Smooth muscle cell (in vitro differentiated cells): ENCODE measurements at regions not wholly inside any gene's neighbourhood (a gene's known extent, or its start where the extent isn't known, plus 50 kb on each side); places are given as distances from the start of the nearest gene placed in this dataset.
A peak's percentile ranks its signal among the peaks of the same experiment; 100 is the strongest.

Source experiments
- DNase-seq: peaks from one replicate; lab custom pipeline; 2025; ENCODE audit not compliant: unreplicated experiment; lab: John Stamatoyannopoulos, UW
- H2AFZ ChIP-seq: fragments of 200-600 bp; sonication (generic); 2 replicates; pipeline ENCODE4 v1.6.0; 2016; ENCODE audit warnings: antibody characterized with exemption, low read depth, mild to moderate bottlenecking
- H3F3A ChIP-seq: fragments of 200-600 bp; sonication (generic); 2 replicates; pipeline ENCODE4 v1.6.0; 2017; ENCODE audit warnings: antibody characterized with exemption, low read depth
- H3K27ac ChIP-seq: fragments of 200-600 bp; sonication (generic); 2 replicates; pipeline ENCODE4 v1.5.1; 2016; ENCODE audit warnings: low read depth, mild to moderate bottlenecking
- H3K27me3 ChIP-seq: fragments of 200-600 bp; sonication (generic); 2 replicates; pipeline ENCODE4 v1.6.1; 2016; ENCODE audit warnings: low read depth, mild to moderate bottlenecking
- H3K36me3 ChIP-seq: fragments of 200-600 bp; sonication (generic); 2 replicates; pipeline ENCODE4 v1.5.1; 2016; ENCODE audit warnings: low read depth
- H3K4me1 ChIP-seq: fragments of 200-600 bp; sonication (generic); 2 replicates; pipeline ENCODE4 v1.5.1; 2016; ENCODE audit warnings: low read depth
- H3K4me2 ChIP-seq: fragments of 200-600 bp; sonication (generic); 2 replicates; pipeline ENCODE4 v1.6.0; 2016; ENCODE audit warnings: mild to moderate bottlenecking
- H3K4me3 ChIP-seq: fragments of 200-600 bp; sonication (generic); 2 replicates; pipeline ENCODE4 v1.5.1; 2016; ENCODE audit warnings: mild to moderate bottlenecking
- H3K79me2 ChIP-seq: fragments of 200-600 bp; sonication (generic); 2 replicates; pipeline ENCODE4 v1.6.0; 2016; ENCODE audit warnings: low read depth, mild to moderate bottlenecking
- H3K9ac ChIP-seq: fragments of 200-600 bp; sonication (generic); 2 replicates; pipeline ENCODE4 v1.6.0; 2016; ENCODE audit warnings: low read depth
- H3K9me3 ChIP-seq: fragments of 200-600 bp; sonication (generic); replicated peaks from 2 replicates; pipeline ENCODE4 v1.5.1; 2016; ENCODE audit warnings: low read depth
- H4K20me1 ChIP-seq: fragments of 200-600 bp; sonication (generic); 2 replicates; pipeline ENCODE4 v1.6.0; 2016; ENCODE audit warnings: low read depth
- WGBS: methylation state at CpG from one replicate; pipeline ENCODE4 v1.1.7; 2016; ENCODE audit warnings: low lambda C conversion rate; 5-methylcytosine and 5-hydroxymethylcytosine counted together
- TF ChIP-seq, protein P1 (sequence below): fragments of 200-600 bp; sonication (generic); IDR thresholded peaks from 2 replicates; pipeline ENCODE4 v1.5.1; 2017; ENCODE audit warnings: borderline replicate concordance, mild to moderate bottlenecking, antibody characterized with exemption; ENCODE audit not compliant: insufficient read depth, poor library complexity, severe bottlenecking

DNA sequence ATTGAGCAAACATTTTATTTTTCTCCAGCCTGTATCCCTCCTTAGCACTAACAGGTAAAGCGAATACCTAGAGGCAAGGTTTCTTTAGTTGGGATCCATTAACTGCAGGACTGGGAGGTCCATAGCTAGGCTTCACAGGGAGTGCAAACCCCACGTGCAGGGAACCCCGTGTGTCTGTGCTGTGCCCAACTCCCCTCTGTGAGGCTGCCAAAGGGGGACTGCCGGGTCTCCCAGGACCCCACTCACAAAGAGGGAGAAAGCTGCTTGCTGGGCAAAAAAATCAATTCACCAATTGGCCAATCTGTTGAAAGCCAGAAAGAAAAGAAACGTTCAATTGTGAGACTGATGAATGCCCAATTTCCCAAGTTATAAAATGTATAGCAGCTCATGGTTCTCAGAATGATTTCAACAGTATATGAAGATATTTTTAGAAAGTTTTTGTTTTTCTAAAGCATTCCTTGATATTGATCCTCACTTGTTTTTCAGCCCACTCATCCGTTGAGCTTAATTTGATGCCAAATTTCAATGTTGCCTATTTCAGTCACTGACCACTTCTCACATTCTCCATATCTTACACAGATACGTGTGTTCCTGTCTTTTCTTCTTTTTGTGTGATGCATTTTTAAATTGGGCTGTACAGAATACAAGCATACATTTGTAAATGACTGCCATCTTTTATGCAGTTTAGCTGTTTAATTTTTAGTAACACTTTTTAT lies 202.7 kb upstream of the PRSS58 start:
- no peaks in the 10 kb centered on the region for H3K27me3 ChIP-seq
- H3F3A ChIP-seq, result no peaks in the 10 kb centered on the region
- peaks cover 5% of the 10 kb centered on the region for H3K4me1 ChIP-seq
- WGBS, result 82% methylated on average over 7 of the region's 7 CpGs
- peak overlapping the region; percentile 68 for H3K4me2 ChIP-seq
- no peaks in the 10 kb centered on the region for H4K20me1 ChIP-seq
- H3K9me3 ChIP-seq, result no peaks in the 10 kb centered on the region
- peak overlapping the region; percentile 91 for H3K27ac ChIP-seq
- peak overlapping the region; percentile 5 for H3K9ac ChIP-seq
- H2AFZ ChIP-seq, result no peak overlapping the region
- DNase-seq, result no peak
- no peak overlapping the region for H3K4me3 ChIP-seq
- TF ChIP-seq, protein P1, sequence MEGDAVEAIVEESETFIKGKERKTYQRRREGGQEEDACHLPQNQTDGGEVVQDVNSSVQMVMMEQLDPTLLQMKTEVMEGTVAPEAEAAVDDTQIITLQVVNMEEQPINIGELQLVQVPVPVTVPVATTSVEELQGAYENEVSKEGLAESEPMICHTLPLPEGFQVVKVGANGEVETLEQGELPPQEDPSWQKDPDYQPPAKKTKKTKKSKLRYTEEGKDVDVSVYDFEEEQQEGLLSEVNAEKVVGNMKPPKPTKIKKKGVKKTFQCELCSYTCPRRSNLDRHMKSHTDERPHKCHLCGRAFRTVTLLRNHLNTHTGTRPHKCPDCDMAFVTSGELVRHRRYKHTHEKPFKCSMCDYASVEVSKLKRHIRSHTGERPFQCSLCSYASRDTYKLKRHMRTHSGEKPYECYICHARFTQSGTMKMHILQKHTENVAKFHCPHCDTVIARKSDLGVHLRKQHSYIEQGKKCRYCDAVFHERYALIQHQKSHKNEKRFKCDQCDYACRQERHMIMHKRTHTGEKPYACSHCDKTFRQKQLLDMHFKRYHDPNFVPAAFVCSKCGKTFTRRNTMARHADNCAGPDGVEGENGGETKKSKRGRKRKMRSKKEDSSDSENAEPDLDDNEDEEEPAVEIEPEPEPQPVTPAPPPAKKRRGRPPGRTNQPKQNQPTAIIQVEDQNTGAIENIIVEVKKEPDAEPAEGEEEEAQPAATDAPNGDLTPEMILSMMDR, result no peak
- no peaks in the 10 kb centered on the region for H3K36me3 ChIP-seq
- H3K79me2 ChIP-seq, result no peaks in the 10 kb centered on the region

DNA sequence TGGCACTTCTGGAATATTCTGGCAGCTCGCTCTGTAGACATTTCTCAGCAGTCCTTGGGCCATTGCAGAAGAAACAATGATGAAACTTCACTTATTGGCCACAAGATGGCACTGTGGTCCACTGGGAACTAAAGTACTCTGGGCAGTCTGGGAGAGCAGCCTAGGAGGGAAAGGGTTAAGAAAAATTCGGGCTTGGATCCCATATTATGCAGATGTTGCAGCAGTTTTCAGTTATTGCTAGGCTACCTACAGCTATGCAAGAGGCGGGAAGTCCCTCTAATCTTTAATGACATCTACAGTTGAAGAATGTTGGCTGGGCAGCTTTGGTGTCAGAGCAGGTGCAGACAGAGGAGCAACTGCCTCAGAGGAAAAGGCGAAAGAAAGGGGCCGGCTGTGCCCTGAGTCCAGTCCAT lies 201.7 kb upstream of the PRSS58 start:
- Histone ChIP-seq H3K4me3 (no peak overlapping the region), H3K27me3 (no peaks in the 10 kb centered on the region), H3K9ac (no peak overlapping the region), H2AFZ (no peak overlapping the region), H3K79me2 (no peaks in the 10 kb centered on the region), H3K9me3 (no peaks in the 10 kb centered on the region), H3F3A (no peaks in the 10 kb centered on the region), H4K20me1 (no peaks in the 10 kb centered on the region), H3K27ac (no peak overlapping the region), H3K4me1 (peaks cover 5% of the 10 kb centered on the region), H3K4me2 (peak overlapping the region; percentile 19), H3K36me3 (no peaks in the 10 kb centered on the region)
- TF ChIP-seq, protein P1, result peak; percentile 68
- no peak for DNase-seq
- 26% methylated on average over 5 of the region's 5 CpGs for WGBS

DNA sequence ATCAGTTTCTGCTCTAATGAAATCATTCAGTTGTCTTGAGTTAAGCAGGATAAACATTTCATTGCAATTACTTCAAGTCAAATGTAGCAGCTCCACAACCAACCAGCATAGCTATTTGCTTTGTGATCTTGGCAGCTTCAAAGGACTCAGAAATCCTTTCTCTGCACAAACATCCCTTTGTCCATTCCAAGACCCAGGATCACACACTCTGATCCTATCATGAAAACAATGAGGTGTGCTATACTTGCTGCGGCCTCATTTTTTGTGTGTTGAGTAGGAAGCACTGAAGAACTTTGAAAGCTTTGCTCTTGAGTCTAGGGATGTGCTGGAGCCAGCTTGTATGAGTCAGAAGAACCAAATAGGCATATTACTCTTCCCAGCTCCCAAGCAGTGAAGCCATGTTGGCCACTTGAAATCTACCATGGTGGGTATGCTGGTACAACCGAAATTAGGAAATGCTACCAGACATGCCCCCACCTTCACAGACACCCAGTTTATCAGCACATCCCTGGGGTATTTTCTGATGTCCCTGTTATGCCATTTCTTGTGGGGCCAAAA lies 199.4 kb upstream of the PRSS58 start:
- Histone ChIP-seq H3K9ac (no peak overlapping the region), H3K36me3 (no peaks in the 10 kb centered on the region), H3K27ac (no peak overlapping the region), H3K27me3 (no peaks in the 10 kb centered on the region), H3K9me3 (no peaks in the 10 kb centered on the region), H2AFZ (no peak overlapping the region), H4K20me1 (no peaks in the 10 kb centered on the region), H3F3A (no peaks in the 10 kb centered on the region), H3K4me1 (peaks cover 5% of the 10 kb centered on the region), H3K4me3 (no peak overlapping the region), H3K79me2 (no peaks in the 10 kb centered on the region), H3K4me2 (no peak overlapping the region)
- WGBS, result 90% methylated on average over 2 of the region's 2 CpGs
- DNase-seq, result no peak
- TF ChIP-seq, protein P1, result no peak

DNA sequence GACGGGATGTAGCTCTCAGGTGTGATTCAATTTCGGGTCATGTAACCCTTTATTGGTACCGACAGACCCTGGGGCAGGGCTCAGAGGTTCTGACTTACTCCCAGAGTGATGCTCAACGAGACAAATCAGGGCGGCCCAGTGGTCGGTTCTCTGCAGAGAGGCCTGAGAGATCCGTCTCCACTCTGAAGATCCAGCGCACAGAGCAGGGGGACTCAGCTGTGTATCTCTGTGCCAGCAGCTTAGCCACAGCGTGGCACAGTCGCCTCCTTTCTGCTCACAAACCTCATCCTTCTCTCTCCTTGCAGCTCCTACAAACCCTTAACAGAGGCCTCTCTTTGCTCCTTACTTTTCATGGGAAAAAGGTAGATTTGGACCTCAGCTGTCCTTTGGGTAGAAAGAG lies 197.5 kb upstream of the PRSS58 start:
- H3K27me3 ChIP-seq, result no peaks in the 10 kb centered on the region
- no peak overlapping the region for H3K4me3 ChIP-seq
- H3K4me1 ChIP-seq, result no peaks in the 10 kb centered on the region
- TF ChIP-seq, protein P1, result no peak
- H4K20me1 ChIP-seq, result no peaks in the 10 kb centered on the region
- H2AFZ ChIP-seq, result no peak overlapping the region
- H3K79me2 ChIP-seq, result no peaks in the 10 kb centered on the region
- no peaks in the 10 kb centered on the region for H3K9me3 ChIP-seq
- H3K27ac ChIP-seq, result no peak overlapping the region
- 85% methylated on average over 10 of the region's 10 CpGs for WGBS
- no peak for DNase-seq
- no peaks in the 10 kb centered on the region for H3K36me3 ChIP-seq
- no peak overlapping the region for H3K4me2 ChIP-seq
- H3F3A ChIP-seq, result no peaks in the 10 kb centered on the region
- no peak overlapping the region for H3K9ac ChIP-seq
